IPS-18c (cell line): ENCODE measurements at regions not wholly inside any gene's neighbourhood (a gene's known extent, or its start where the extent isn't known, plus 50 kb on each side); places are given as distances from the start of the nearest gene placed in this dataset.

ENCODE experiments used
- H3K4me3 ChIP-seq: 2 replicates; pipeline ENCODE4 v1.7.0; 2013; ENCODE audit warnings: low read depth, mild to moderate bottlenecking, low read length, moderate library complexity; ENCODE audit not compliant: insufficient read depth
- H3K9me3 ChIP-seq: one replicate; pipeline ENCODE4 v1.6.1; 2013; ENCODE audit warnings: mild to moderate bottlenecking, low read length, moderate library complexity; ENCODE audit not compliant: control insufficient read depth, insufficient read depth

DNA sequence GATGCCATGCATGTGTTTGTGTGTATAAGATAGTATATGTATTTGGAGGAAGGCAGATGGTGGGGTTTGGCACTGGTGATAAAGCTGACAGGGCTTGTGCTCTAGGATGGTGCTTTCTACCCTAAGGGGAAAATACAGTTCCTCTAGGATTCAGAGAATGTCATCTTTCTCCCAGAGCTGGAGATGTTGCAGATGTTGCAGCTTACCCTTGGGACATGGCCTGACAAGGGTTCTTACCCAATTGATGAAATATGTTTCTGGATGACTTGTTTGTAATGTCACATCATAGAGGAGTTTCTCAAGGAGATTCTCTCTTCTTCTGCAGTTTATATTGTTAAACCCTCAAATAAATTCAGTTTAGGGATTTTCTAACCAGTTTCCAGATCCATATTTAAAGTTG lies 52.5 kb upstream of the PITX2 start:
- H3K9me3 ChIP-seq: no peaks in the 10 kb centered on the region

DNA sequence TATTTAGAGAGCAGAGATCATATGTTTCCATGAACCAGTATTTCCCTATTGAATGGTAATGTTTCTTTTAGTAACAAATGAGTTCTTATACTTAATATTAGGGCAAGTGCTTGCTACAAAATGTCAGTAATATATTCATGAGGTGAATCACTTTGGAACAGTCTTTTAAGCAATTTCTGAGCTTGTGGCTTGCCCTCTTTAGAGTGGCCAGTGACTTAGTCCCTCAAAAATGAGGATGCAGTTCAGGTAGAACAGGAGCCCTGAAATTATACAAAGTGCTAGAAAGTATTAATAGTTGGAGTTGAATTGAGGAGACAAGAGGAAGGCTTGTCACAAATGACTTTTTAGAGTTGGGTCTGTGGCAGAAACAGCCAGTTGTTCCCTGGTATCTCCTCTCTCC lies 53.4 kb upstream of the PITX2 start:
- Histone ChIP-seq H3K4me3 (no peak overlapping the region), H3K9me3 (no peaks in the 10 kb centered on the region)

More for the DNA sequence above, 52.5 kb upstream of the PITX2 start:
- no peak overlapping the region for H3K4me3 ChIP-seq

GRCh38 chr4:110678517-110679227 lies 55.8 kb upstream of the PITX2 start:
- H3K4me3 ChIP-seq: no peak overlapping the region
- H3K9me3 ChIP-seq: no peaks in the 10 kb centered on the region

DNA sequence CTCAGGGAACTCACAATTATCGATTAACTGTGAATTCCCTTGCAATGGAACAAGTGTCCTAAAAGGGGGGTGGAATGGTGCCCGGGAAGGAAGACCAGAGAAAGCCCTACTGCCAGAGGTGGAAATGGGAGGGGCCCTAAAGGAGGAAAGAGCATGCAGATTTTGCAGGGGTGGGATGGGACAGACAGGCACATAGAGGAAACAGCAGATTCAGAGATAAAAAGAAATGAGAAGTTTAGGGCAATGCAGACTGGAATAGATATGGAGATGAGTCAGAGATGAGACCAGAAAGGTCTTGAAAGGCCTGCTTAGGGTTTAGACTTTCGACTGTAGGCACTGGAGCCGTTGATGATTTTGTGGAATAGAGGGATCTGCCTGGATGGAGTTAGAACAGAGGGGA lies 57.4 kb upstream of the PITX2 start:
- H3K4me3 ChIP-seq: no peak overlapping the region
- no peaks in the 10 kb centered on the region for H3K9me3 ChIP-seq

DNA sequence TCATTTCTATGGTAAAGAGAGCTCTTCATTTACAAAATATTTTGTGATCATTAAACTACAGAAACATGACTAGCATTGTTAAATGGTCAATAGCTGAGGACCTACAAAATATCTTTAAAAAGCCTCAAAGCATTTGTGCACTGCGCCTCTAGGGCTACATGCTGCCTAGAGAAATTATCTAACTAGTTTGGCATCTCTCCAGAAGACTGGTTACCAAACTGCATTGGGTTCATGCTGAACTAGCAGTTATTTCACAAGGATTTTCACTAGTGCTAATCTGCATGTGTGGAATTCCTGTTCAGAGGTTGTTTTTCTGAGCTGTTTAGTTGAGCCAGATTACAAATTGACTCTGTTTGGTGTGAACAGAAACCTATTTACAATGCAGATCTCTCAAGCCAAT lies 58.5 kb upstream of the PITX2 start:
- Histone ChIP-seq H3K9me3 (no peaks in the 10 kb centered on the region), H3K4me3 (no peak overlapping the region)

- Histone ChIP-seq H3K4me3 (no peak overlapping the region), H3K9me3 (no peaks in the 10 kb centered on the region)
Measured at GRCh38 chr4:110682311-110682710, 59.4 kb upstream of the PITX2 start.

- Histone ChIP-seq H3K9me3 (no peaks in the 10 kb centered on the region), H3K4me3 (no peak overlapping the region)
Measured at GRCh38 chr4:110683601-110684000, 60.7 kb upstream of the PITX2 start.

- H3K4me3 ChIP-seq: no peak overlapping the region
- H3K9me3 ChIP-seq: no peaks in the 10 kb centered on the region
Measured at GRCh38 chr4:110702326-110702725, 79.4 kb upstream of the PITX2 start.

GRCh38 chr4:110704748-110705439 lies 82.0 kb upstream of the PITX2 start:
- Histone ChIP-seq H3K9me3 (no peaks in the 10 kb centered on the region), H3K4me3 (no peak overlapping the region)

DNA sequence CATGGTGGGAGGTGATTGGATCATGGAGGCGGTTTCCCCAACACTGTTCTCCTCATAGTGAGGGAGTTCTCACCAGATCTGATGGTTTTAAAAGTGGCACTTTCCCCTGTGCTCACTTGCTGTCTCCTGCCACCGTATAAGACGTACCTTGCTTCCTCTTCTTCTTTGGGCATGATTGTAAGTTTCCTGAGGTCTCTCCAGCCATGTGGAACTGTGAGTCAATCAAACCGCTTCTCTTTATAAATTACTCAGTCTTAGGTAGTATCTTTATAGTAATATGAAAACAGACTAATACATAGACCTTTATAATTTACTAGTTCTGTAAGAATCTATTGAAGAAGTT lies 82.5 kb upstream of the PITX2 start:
- H3K9me3 ChIP-seq: no peaks in the 10 kb centered on the region
- no peak overlapping the region for H3K4me3 ChIP-seq

DNA sequence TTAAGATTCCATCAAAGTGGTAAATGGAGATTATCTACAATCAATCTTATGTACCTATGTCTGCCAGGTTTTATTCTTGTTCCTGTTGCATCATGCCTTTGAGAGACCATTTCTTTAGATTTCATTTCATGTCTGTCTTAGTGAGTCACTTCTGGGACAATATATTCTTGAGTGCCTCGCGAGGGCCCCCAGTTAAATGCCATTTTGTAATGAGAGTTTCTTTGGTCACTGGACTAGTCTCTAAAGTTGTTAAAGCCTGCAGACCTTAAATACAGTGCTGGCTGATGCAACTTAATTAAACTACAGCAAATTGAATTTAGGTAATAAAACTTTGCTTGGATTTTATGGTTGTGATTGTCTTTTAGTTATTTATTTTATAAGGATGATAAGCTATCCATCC lies 87.2 kb upstream of the PITX2 start:
- H3K9me3 ChIP-seq: no peaks in the 10 kb centered on the region

GRCh38 chr4:110712486-110712885 lies 89.6 kb upstream of the PITX2 start:
- Histone ChIP-seq H3K4me3 (no peak overlapping the region), H3K9me3 (no peaks in the 10 kb centered on the region)

More for the DNA sequence above, 87.2 kb upstream of the PITX2 start:
- H3K4me3 ChIP-seq: no peak overlapping the region

DNA sequence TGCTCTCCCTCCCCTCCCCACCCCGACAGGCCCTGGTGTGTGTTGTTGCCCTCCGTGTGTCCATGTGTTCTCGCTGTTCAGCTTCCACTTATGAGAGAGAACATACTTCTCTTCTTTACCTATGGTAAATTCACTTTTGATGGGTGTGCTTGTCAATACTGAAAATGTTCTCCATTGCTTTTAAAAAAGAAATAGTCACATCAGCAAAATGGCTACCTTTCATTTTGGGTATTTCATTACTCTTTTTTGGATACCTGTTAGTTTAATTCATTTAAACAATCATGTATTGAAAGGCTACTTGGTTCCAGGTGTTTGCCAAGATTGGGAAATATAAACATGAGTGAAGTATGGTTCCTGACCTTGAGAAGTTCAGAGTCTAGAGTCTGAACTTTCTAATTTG lies 107.4 kb upstream of the PITX2 start:
- Histone ChIP-seq H3K4me3 (no peak overlapping the region), H3K9me3 (no peaks in the 10 kb centered on the region)

DNA sequence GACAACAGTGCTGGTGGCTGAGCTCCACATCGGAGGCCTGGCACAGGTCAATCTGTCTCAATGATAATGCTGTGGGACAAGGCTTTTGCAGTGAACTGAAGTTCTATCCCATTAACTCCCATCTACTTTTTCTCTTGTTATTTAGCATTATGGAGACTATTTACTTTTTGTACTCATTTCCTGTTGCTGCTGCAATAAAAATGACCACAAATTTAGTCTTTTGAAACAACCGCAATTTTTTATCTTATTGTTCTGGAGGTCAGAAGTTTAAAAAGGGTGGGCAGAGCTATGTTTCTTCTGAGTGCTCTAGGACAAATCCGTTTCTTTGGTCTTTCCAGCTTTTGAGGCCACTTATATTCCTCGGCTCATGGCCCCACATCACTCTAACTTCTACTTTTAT lies 111.0 kb upstream of the PITX2 start:
- Histone ChIP-seq H3K9me3 (no peaks in the 10 kb centered on the region), H3K4me3 (no peak overlapping the region)

- Histone ChIP-seq H3K4me3 (no peak overlapping the region), H3K9me3 (no peaks in the 10 kb centered on the region)
Measured at GRCh38 chr4:110735686-110736085, 112.8 kb upstream of the PITX2 start.

DNA sequence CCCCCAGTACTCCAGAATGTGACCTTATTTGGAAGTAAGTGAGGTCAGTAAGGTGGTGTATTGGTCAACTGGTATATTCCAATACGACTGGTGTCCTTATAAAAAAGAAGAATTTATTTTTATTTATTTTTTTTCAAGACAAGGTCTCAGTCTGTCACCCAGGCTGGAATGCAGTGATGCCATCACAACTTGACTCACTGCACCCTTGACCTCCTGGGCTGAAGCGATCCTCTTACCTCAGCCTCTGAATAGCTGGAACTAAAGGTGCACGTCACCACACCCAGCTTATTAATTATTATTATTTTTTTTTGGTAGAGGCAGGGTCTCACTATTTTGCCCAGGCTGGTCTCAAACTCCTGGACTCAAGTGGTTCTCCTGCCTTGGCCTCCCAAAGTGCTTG lies 115.1 kb upstream of the PITX2 start:
- no peaks in the 10 kb centered on the region for H3K9me3 ChIP-seq
- H3K4me3 ChIP-seq: no peak overlapping the region

- H3K4me3 ChIP-seq: no peak overlapping the region
- no peaks in the 10 kb centered on the region for H3K9me3 ChIP-seq
Measured at GRCh38 chr4:110742143-110742542, 119.3 kb upstream of the PITX2 start.

- Histone ChIP-seq H3K9me3 (no peaks in the 10 kb centered on the region), H3K4me3 (no peak overlapping the region)
Measured at GRCh38 chr4:110748071-110748470, 125.2 kb upstream of the PITX2 start.

- Histone ChIP-seq H3K9me3 (no peaks in the 10 kb centered on the region), H3K4me3 (no peak overlapping the region)
Measured at GRCh38 chr4:110751183-110751582, 128.3 kb upstream of the PITX2 start.
